ENCODE measurements at regions not wholly inside any gene's neighbourhood (a gene's known extent, or its start where the extent isn't known, plus 50 kb on each side); places are given as distances from the start of the nearest gene placed in this dataset.

- no peaks in the 10 kb centered on the region for H3K4me1 ChIP-seq
- no peaks in the 10 kb centered on the region for H3K9me3 ChIP-seq
- no peaks in the 10 kb centered on the region for H3K27me3 ChIP-seq (ENCODE audit: low read depth)
- H3K36me3 ChIP-seq = no peaks in the 10 kb centered on the region
- intact Hi-C loops (cut with DNase I) = no loop called here
- TF ChIP-seq CTCF (IDR thresholded peaks at IDR 0.05) = no peak
- no peak overlapping the region for H3K4me3 ChIP-seq
- H3K27ac ChIP-seq = no peak overlapping the region
- ATAC-seq = no peak
- no peak for DNase-seq
Measured at GRCh38 chr4:11976726-11977263, 548.1 kb upstream of the HS3ST1 start.

- H3K9me3 ChIP-seq = no peaks in the 10 kb centered on the region
- no peaks in the 10 kb centered on the region for H3K36me3 ChIP-seq
- ATAC-seq = no peak
- H3K4me1 ChIP-seq = no peaks in the 10 kb centered on the region
- no peak overlapping the region for H3K4me3 ChIP-seq
- no peak overlapping the region for H3K27ac ChIP-seq
- intact Hi-C loops (cut with DNase I) = no loop called here
- no peak for DNase-seq
- no peak for TF ChIP-seq CTCF (IDR thresholded peaks at IDR 0.05)
- no peaks in the 10 kb centered on the region for H3K27me3 ChIP-seq (ENCODE audit: low read depth)
Measured at GRCh38 chr4:11973270-11973669, 544.6 kb upstream of the HS3ST1 start.

GRCh38 chr4:11970754-11971153 is 542.1 kb upstream of the HS3ST1 start:
- Histone ChIP-seq H3K36me3 (no peaks in the 10 kb centered on the region), H3K4me3 (no peak overlapping the region), H3K27ac (no peak overlapping the region), H3K27me3 (ENCODE audit: low read depth) (no peaks in the 10 kb centered on the region), H3K9me3 (no peaks in the 10 kb centered on the region), H3K4me1 (no peaks in the 10 kb centered on the region)
- intact Hi-C loops (cut with DNase I) = no loop called here
- ATAC-seq = no peak
- DNase-seq = no peak
- no peak for TF ChIP-seq CTCF (IDR thresholded peaks at IDR 0.05)

- no peak for ATAC-seq
- Histone ChIP-seq H3K9me3 (no peaks in the 10 kb centered on the region), H3K4me3 (no peak overlapping the region), H3K36me3 (no peaks in the 10 kb centered on the region), H3K4me1 (no peaks in the 10 kb centered on the region), H3K27me3 (ENCODE audit: low read depth) (no peaks in the 10 kb centered on the region), H3K27ac (no peak overlapping the region)
- no peak for TF ChIP-seq CTCF (IDR thresholded peaks at IDR 0.05)
- no peak for DNase-seq
- intact Hi-C loops (cut with DNase I) = no loop called here
Measured at GRCh38 chr4:11966782-11967181, 538.1 kb upstream of the HS3ST1 start.

- DNase-seq = no peak
- no peaks in the 10 kb centered on the region for H3K36me3 ChIP-seq
Measured at GRCh38 chr4:11954093-11954492, 525.4 kb upstream of the HS3ST1 start.

More at GRCh38 chr4:11954093-11954492, 525.4 kb upstream of the HS3ST1 start:
- Histone ChIP-seq H3K27me3 (ENCODE audit: low read depth) (no peaks in the 10 kb centered on the region), H3K4me3 (no peak overlapping the region), H3K9me3 (no peaks in the 10 kb centered on the region), H3K4me1 (no peaks in the 10 kb centered on the region), H3K27ac (no peak overlapping the region)
- peak; percentile 49 for TF ChIP-seq CTCF (IDR thresholded peaks at IDR 0.05)
- intact Hi-C loops (cut with DNase I) = no loop called here
- ATAC-seq = no peak

All from lower lobe of right lung (tissue), 2 donors.